ENCODE measurements at regions not wholly inside any gene's neighbourhood (a gene's known extent, or its start where the extent isn't known, plus 50 kb on each side); places are given as distances from the start of the nearest gene placed in this dataset.

DNA sequence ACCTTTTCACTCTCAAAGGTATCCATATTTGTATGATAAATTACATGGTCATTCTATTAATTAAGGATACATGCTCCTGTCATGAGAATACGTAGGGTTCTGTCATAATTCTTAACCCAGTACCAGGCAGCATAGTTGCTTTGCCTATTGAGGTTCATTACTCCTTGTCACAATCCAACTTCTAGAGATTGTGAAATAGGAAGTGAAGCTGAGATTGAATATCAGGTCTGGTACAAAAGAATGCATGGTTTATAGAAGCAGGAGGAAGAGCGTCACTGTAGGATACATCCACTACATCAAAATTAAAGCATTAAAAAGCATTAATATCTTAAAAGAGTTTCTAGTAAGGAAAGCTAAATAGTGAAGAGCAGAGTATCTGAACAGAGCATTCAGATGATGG, 647.0 kb downstream of the IQCM start:
- peaks cover 5% of the 10 kb centered on the region for H3K9me3 Mint-ChIP-seq
- no peak for DNase-seq (ENCODE audit: extremely low spot score, unreplicated experiment)
- no peaks in the 10 kb centered on the region for H3K36me3 Mint-ChIP-seq

DNA sequence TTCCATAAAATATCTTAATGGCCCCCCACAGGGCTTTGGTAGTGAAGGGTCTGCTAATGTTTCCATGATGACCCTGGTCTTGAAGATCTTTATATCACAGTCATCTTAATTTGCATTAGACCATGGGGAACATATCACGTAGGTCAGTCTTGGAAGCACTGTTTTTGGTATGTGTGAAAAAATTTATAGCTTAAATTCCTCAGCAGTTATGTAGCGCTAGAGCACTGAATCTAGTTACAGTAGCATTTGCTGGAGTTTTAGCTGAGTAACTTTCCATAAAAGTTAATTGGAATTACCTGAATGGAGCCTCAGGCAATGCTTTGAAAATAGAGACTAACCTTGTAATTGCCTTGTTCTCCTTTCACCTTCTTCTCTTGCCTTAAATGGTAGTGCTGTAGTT, 648.8 kb downstream of the IQCM start:
- TF ChIP-seq, protein P1, sequence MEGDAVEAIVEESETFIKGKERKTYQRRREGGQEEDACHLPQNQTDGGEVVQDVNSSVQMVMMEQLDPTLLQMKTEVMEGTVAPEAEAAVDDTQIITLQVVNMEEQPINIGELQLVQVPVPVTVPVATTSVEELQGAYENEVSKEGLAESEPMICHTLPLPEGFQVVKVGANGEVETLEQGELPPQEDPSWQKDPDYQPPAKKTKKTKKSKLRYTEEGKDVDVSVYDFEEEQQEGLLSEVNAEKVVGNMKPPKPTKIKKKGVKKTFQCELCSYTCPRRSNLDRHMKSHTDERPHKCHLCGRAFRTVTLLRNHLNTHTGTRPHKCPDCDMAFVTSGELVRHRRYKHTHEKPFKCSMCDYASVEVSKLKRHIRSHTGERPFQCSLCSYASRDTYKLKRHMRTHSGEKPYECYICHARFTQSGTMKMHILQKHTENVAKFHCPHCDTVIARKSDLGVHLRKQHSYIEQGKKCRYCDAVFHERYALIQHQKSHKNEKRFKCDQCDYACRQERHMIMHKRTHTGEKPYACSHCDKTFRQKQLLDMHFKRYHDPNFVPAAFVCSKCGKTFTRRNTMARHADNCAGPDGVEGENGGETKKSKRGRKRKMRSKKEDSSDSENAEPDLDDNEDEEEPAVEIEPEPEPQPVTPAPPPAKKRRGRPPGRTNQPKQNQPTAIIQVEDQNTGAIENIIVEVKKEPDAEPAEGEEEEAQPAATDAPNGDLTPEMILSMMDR (conservative IDR thresholded peaks at IDR 0.05): no peak

More for the DNA sequence above, 647.0 kb downstream of the IQCM start:
- H3K27me3 Mint-ChIP-seq: no peaks in the 10 kb centered on the region
- TF ChIP-seq, protein P1 (conservative IDR thresholded peaks at IDR 0.05): no peak
- no peak overlapping the region for H3K4me3 Mint-ChIP-seq
- H3K27ac Mint-ChIP-seq: no peak overlapping the region
- peaks cover 4% of the 10 kb centered on the region for H3K4me1 Mint-ChIP-seq (ENCODE audit: unreplicated experiment)

DNA sequence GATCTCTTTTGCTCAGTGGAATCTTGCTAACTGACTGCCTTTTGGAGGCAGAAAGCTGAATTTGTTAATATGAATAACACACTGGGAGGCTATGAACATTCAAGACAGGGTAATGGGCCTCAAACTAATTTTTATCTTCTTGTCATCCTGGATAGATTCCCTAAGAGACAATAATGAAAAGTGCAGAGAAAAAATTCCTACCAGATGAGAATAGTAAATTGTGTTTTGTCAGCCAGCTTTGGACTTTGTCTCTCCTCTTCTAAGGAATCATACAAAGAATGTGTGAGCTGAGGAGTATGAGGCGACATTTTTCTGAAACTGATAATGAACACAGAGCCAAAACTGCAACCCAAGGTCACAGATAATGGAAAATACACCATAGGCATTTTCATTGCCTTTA, 649.3 kb downstream of the IQCM start:
- TF ChIP-seq, protein P1 (conservative IDR thresholded peaks at IDR 0.05): no peak
- H3K36me3 Mint-ChIP-seq: no peaks in the 10 kb centered on the region
- H3K27ac Mint-ChIP-seq: no peak overlapping the region
- peaks cover 4% of the 10 kb centered on the region for H3K4me1 Mint-ChIP-seq (ENCODE audit: unreplicated experiment)
- H3K9me3 Mint-ChIP-seq: peaks cover 5% of the 10 kb centered on the region
- no peak for DNase-seq (ENCODE audit: extremely low spot score, unreplicated experiment)
- no peak overlapping the region for H3K4me3 Mint-ChIP-seq
- no peaks in the 10 kb centered on the region for H3K27me3 Mint-ChIP-seq

More for the DNA sequence above, 648.8 kb downstream of the IQCM start:
- H3K36me3 Mint-ChIP-seq: no peaks in the 10 kb centered on the region
- H3K27ac Mint-ChIP-seq: no peak overlapping the region
- H3K27me3 Mint-ChIP-seq: no peaks in the 10 kb centered on the region
- no peak for DNase-seq (ENCODE audit: extremely low spot score, unreplicated experiment)
- peaks cover 5% of the 10 kb centered on the region for H3K9me3 Mint-ChIP-seq
- H3K4me3 Mint-ChIP-seq: no peak overlapping the region
- H3K4me1 Mint-ChIP-seq (ENCODE audit: unreplicated experiment): peaks cover 4% of the 10 kb centered on the region

DNA sequence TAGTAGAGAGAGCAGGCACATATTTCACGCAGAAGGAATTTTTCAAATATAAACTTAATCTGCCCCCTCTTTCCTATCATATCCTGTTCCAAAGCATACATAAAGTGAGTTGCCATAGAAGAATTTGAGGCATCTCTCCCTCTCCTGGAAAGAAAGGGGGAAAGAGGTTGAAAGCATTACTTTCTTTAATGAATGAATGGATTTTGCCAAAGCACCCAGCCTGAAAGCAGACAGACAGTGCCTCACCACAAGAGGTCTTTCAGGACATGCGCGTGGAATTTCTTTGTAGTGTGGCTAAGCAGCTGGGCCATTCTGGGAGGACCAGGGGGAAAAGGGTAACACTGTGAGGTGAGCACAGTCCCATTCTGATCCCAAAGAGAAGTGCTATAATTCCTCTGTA, 651.4 kb downstream of the IQCM start:
- Mint-ChIP-seq H3K4me1 (ENCODE audit: unreplicated experiment) (peaks cover 4% of the 10 kb centered on the region), H3K27ac (no peak overlapping the region), H3K4me3 (no peak overlapping the region), H3K27me3 (no peaks in the 10 kb centered on the region), H3K9me3 (peaks cover 5% of the 10 kb centered on the region), H3K36me3 (no peaks in the 10 kb centered on the region)
- TF ChIP-seq, protein P1 (conservative IDR thresholded peaks at IDR 0.05): no peak
- DNase-seq (ENCODE audit: extremely low spot score, unreplicated experiment): no peak

DNA sequence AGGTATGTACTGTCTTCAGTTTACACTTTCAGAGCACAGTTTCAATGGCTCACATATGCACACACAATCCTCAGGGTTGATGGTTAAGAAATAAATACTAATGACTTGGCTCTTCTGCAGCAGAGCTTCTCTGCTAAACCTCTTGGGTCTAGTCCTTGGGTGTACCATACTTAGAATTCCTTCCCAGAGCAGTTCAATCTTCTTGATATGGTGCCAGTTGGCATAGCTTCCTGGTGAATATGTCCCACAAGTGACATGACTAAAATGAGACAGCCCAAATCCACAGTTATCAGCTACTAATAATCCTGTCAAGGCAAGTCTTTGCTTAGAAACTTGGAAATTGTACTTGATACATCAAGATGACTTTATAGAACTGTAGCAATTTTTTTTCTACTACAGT, 654.4 kb downstream of the IQCM start:
- peaks cover 2% of the 10 kb centered on the region for H3K4me1 Mint-ChIP-seq (ENCODE audit: unreplicated experiment)
- no peaks in the 10 kb centered on the region for H3K27me3 Mint-ChIP-seq
- H3K4me3 Mint-ChIP-seq: no peak overlapping the region
- DNase-seq (ENCODE audit: extremely low spot score, unreplicated experiment): no peak
- no peaks in the 10 kb centered on the region for H3K36me3 Mint-ChIP-seq
- peaks cover 5% of the 10 kb centered on the region for H3K9me3 Mint-ChIP-seq
- TF ChIP-seq, protein P1 (conservative IDR thresholded peaks at IDR 0.05): no peak
- H3K27ac Mint-ChIP-seq: no peak overlapping the region

DNA sequence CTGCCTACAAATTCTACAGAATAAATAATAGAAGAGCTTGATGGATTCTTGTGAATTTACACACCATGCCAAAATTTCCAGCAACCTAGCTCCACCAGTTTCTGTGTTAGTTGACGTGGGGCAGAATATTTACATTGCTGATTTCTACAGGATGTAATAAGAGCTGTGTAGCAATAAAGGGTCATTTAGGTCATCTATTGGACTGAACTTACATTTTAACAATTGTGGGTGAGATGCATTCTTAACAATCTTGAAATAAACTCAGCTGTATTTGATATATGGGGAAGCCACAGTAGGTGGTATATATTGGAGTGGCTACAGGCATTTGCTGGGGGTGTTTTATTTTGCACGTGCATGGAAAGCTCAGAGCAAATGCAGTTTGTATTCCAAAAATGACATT, 655.3 kb downstream of the IQCM start:
- Mint-ChIP-seq H3K4me3 (no peak overlapping the region), H3K27ac (no peak overlapping the region), H3K4me1 (ENCODE audit: unreplicated experiment) (no peaks in the 10 kb centered on the region), H3K9me3 (peaks cover 8% of the 10 kb centered on the region), H3K36me3 (no peaks in the 10 kb centered on the region), H3K27me3 (no peaks in the 10 kb centered on the region)
- no peak for DNase-seq (ENCODE audit: extremely low spot score, unreplicated experiment)
- TF ChIP-seq, protein P1 (conservative IDR thresholded peaks at IDR 0.05): no peak
